Activated naive CD8-positive, alpha-beta T cell treated with anti-CD3 and anti-CD28 coated beads for 36 hours (primary cell): ENCODE measurements at regions not wholly inside any gene's neighbourhood (a gene's known extent, or its start where the extent isn't known, plus 50 kb on each side); places are given as distances from the start of the nearest gene placed in this dataset.

Experiments used
- DNase-seq: peaks from one replicate; pipeline ENCODE4 v3.0.0; 2021
- H3K27ac Mint-ChIP-seq: one replicate; pipeline ENCODE4 v1.8.0; 2022; ENCODE audit warnings: mild to moderate bottlenecking, moderate library complexity, mixed read lengths
- H3K27me3 Mint-ChIP-seq: one replicate; pipeline ENCODE4 v1.8.0; 2022; ENCODE audit warnings: mild to moderate bottlenecking, mixed read lengths
- H3K36me3 Mint-ChIP-seq: one replicate; pipeline ENCODE4 v1.8.0; 2021; ENCODE audit warnings: mild to moderate bottlenecking, mixed read lengths
- H3K4me1 Mint-ChIP-seq: one replicate; pipeline ENCODE4 v1.8.0; 2021; ENCODE audit warnings: mixed read lengths
- H3K4me3 Mint-ChIP-seq: one replicate; pipeline ENCODE4 v1.8.0; 2022; ENCODE audit warnings: mild to moderate bottlenecking, moderate library complexity, mixed read lengths
- H3K9me3 Mint-ChIP-seq: one replicate; pipeline ENCODE4 v1.8.0; 2022; ENCODE audit warnings: mixed read lengths

- Mint-ChIP-seq H3K4me1 (no peaks in the 10 kb centered on the region), H3K9me3 (peaks cover 24% of the 10 kb centered on the region), H3K27me3 (peaks cover 7% of the 10 kb centered on the region), H3K36me3 (peaks cover 5% of the 10 kb centered on the region), H3K27ac (no peak overlapping the region), H3K4me3 (no peak overlapping the region)
- DNase-seq = no peak
Observed at GRCh38 chr2:2933426-2933825, 444.2 kb downstream of the EIPR1 start.

- peaks cover 21% of the 10 kb centered on the region for H3K9me3 Mint-ChIP-seq
- no peak for DNase-seq
- no peak overlapping the region for H3K27ac Mint-ChIP-seq
- H3K36me3 Mint-ChIP-seq = peaks cover 5% of the 10 kb centered on the region
- no peaks in the 10 kb centered on the region for H3K4me1 Mint-ChIP-seq
- H3K4me3 Mint-ChIP-seq = no peak overlapping the region
- peaks cover 7% of the 10 kb centered on the region for H3K27me3 Mint-ChIP-seq
Observed at GRCh38 chr2:2932692-2933305, 444.8 kb downstream of the EIPR1 start.

- H3K36me3 Mint-ChIP-seq = peaks cover 5% of the 10 kb centered on the region
- H3K4me1 Mint-ChIP-seq = no peaks in the 10 kb centered on the region
- H3K4me3 Mint-ChIP-seq = no peak overlapping the region
- no peak overlapping the region for H3K27ac Mint-ChIP-seq
- H3K27me3 Mint-ChIP-seq = peaks cover 7% of the 10 kb centered on the region
- no peak for DNase-seq
- H3K9me3 Mint-ChIP-seq = peaks cover 18% of the 10 kb centered on the region
Observed at GRCh38 chr2:2932189-2932588, 445.4 kb downstream of the EIPR1 start.

GRCh38 chr2:2931318-2932075, 446.1 kb downstream of the EIPR1 start:
- no peak overlapping the region for H3K27ac Mint-ChIP-seq
- H3K36me3 Mint-ChIP-seq = no peaks in the 10 kb centered on the region

GRCh38 chr2:2930841-2931240, 446.8 kb downstream of the EIPR1 start:
- Mint-ChIP-seq H3K27me3 (peaks cover 7% of the 10 kb centered on the region), H3K4me3 (no peak overlapping the region), H3K4me1 (no peaks in the 10 kb centered on the region), H3K27ac (no peak overlapping the region), H3K9me3 (peaks cover 10% of the 10 kb centered on the region), H3K36me3 (no peaks in the 10 kb centered on the region)
- DNase-seq = no peak

More at GRCh38 chr2:2931318-2932075, 446.1 kb downstream of the EIPR1 start:
- peaks cover 13% of the 10 kb centered on the region for H3K9me3 Mint-ChIP-seq
- H3K4me1 Mint-ChIP-seq = no peaks in the 10 kb centered on the region
- no peak overlapping the region for H3K4me3 Mint-ChIP-seq
- DNase-seq = no peak
- peaks cover 7% of the 10 kb centered on the region for H3K27me3 Mint-ChIP-seq

- Mint-ChIP-seq H3K4me1 (no peaks in the 10 kb centered on the region), H3K9me3 (peaks cover 10% of the 10 kb centered on the region), H3K36me3 (no peaks in the 10 kb centered on the region), H3K4me3 (no peak overlapping the region), H3K27me3 (peaks cover 7% of the 10 kb centered on the region), H3K27ac (no peak overlapping the region)
- no peak for DNase-seq
Observed at GRCh38 chr2:2926858-2927175, 450.8 kb downstream of the EIPR1 start.

- no peaks in the 10 kb centered on the region for H3K36me3 Mint-ChIP-seq
Observed at GRCh38 chr2:2926009-2926857, 451.4 kb downstream of the EIPR1 start.

GRCh38 chr2:2922156-2922555, 455.5 kb downstream of the EIPR1 start:
- Mint-ChIP-seq H3K36me3 (no peaks in the 10 kb centered on the region), H3K27ac (no peak overlapping the region), H3K4me1 (no peaks in the 10 kb centered on the region), H3K9me3 (no peaks in the 10 kb centered on the region), H3K27me3 (peaks cover 6% of the 10 kb centered on the region), H3K4me3 (no peak overlapping the region)
- DNase-seq = no peak

More at GRCh38 chr2:2926009-2926857, 451.4 kb downstream of the EIPR1 start:
- no peak for DNase-seq
- Mint-ChIP-seq H3K9me3 (peaks cover 10% of the 10 kb centered on the region), H3K4me3 (no peak overlapping the region), H3K27ac (no peak overlapping the region), H3K27me3 (peaks cover 7% of the 10 kb centered on the region), H3K4me1 (no peaks in the 10 kb centered on the region)

- Mint-ChIP-seq H3K9me3 (no peaks in the 10 kb centered on the region), H3K4me1 (no peaks in the 10 kb centered on the region)
Observed at GRCh38 chr2:2921011-2921720, 456.5 kb downstream of the EIPR1 start.

GRCh38 chr2:2919574-2920365, 457.8 kb downstream of the EIPR1 start:
- H3K27me3 Mint-ChIP-seq = peaks cover 16% of the 10 kb centered on the region
- H3K4me1 Mint-ChIP-seq = no peaks in the 10 kb centered on the region
- H3K4me3 Mint-ChIP-seq = no peak overlapping the region
- no peak overlapping the region for H3K27ac Mint-ChIP-seq
- no peak for DNase-seq
- peaks cover 2% of the 10 kb centered on the region for H3K9me3 Mint-ChIP-seq
- no peaks in the 10 kb centered on the region for H3K36me3 Mint-ChIP-seq

More at GRCh38 chr2:2921011-2921720, 456.5 kb downstream of the EIPR1 start:
- no peak overlapping the region for H3K27ac Mint-ChIP-seq
- peaks cover 12% of the 10 kb centered on the region for H3K27me3 Mint-ChIP-seq
- DNase-seq = no peak
- no peak overlapping the region for H3K4me3 Mint-ChIP-seq
- H3K36me3 Mint-ChIP-seq = no peaks in the 10 kb centered on the region

GRCh38 chr2:2919026-2919425, 458.6 kb downstream of the EIPR1 start:
- H3K4me1 Mint-ChIP-seq = no peaks in the 10 kb centered on the region
- no peak for DNase-seq
- peaks cover 16% of the 10 kb centered on the region for H3K27me3 Mint-ChIP-seq
- H3K36me3 Mint-ChIP-seq = no peaks in the 10 kb centered on the region
- H3K27ac Mint-ChIP-seq = no peak overlapping the region
- peaks cover 2% of the 10 kb centered on the region for H3K9me3 Mint-ChIP-seq
- H3K4me3 Mint-ChIP-seq = no peak overlapping the region

GRCh38 chr2:2916621-2917020, 461.0 kb downstream of the EIPR1 start:
- H3K9me3 Mint-ChIP-seq = peaks cover 2% of the 10 kb centered on the region
- H3K27me3 Mint-ChIP-seq = peaks cover 16% of the 10 kb centered on the region
- no peaks in the 10 kb centered on the region for H3K4me1 Mint-ChIP-seq
- H3K36me3 Mint-ChIP-seq = no peaks in the 10 kb centered on the region
- DNase-seq = no peak
- no peak overlapping the region for H3K27ac Mint-ChIP-seq
- H3K4me3 Mint-ChIP-seq = no peak overlapping the region

GRCh38 chr2:2914252-2914651, 463.4 kb downstream of the EIPR1 start:
- H3K27ac Mint-ChIP-seq = no peak overlapping the region
- H3K9me3 Mint-ChIP-seq = peaks cover 2% of the 10 kb centered on the region
- DNase-seq = no peak

GRCh38 chr2:2913601-2914120, 464.0 kb downstream of the EIPR1 start:
- no peak overlapping the region for H3K4me3 Mint-ChIP-seq
- H3K27me3 Mint-ChIP-seq = peaks cover 11% of the 10 kb centered on the region

More at GRCh38 chr2:2914252-2914651, 463.4 kb downstream of the EIPR1 start:
- H3K4me3 Mint-ChIP-seq = no peak overlapping the region
- H3K4me1 Mint-ChIP-seq = no peaks in the 10 kb centered on the region
- peaks cover 16% of the 10 kb centered on the region for H3K27me3 Mint-ChIP-seq
- H3K36me3 Mint-ChIP-seq = no peaks in the 10 kb centered on the region

More at GRCh38 chr2:2913601-2914120, 464.0 kb downstream of the EIPR1 start:
- DNase-seq = no peak
- Mint-ChIP-seq H3K27ac (no peak overlapping the region), H3K4me1 (no peaks in the 10 kb centered on the region), H3K36me3 (no peaks in the 10 kb centered on the region), H3K9me3 (peaks cover 2% of the 10 kb centered on the region)
